MM.1S (cell line): ENCODE measurements at regions not wholly inside any gene's neighbourhood (a gene's known extent, or its start where the extent isn't known, plus 50 kb on each side); places are given as distances from the start of the nearest gene placed in this dataset.
A peak's percentile ranks its signal among the peaks of the same experiment; 100 is the strongest.

Experiments
- DNase-seq: peaks from one replicate; pipeline ENCODE4 v3.0.0-alpha.2; 2015
- H2AFZ ChIP-seq: fragments of 300-600 bp; sonication (generic); 2 replicates; pipeline ENCODE4 v1.6.0; 2016; ENCODE audit warnings: antibody characterized with exemption, low read length
- H3F3A ChIP-seq: fragments of 300-600 bp; sonication (generic); 2 replicates; pipeline ENCODE4 v1.6.1; 2016; ENCODE audit warnings: mild to moderate bottlenecking, antibody characterized with exemption, low read length, moderate library complexity, mixed read lengths; ENCODE audit not compliant: insufficient read depth
- H3K27ac ChIP-seq: fragments of 300-600 bp; sonication (generic); 2 replicates; pipeline ENCODE4 v1.5.1; 2016; ENCODE audit warnings: mild to moderate bottlenecking, low read length
- H3K27me3 ChIP-seq: fragments of 300-600 bp; sonication (generic); replicated peaks from 2 replicates; pipeline ENCODE4 v1.6.0; 2016; ENCODE audit warnings: low read length; ENCODE audit not compliant: insufficient read depth
- H3K36me3 ChIP-seq: fragments of 300-600 bp; sonication (generic); replicated peaks from 2 replicates; pipeline ENCODE4 v1.6.1; 2016; ENCODE audit warnings: mild to moderate bottlenecking, low read length, mixed read lengths; ENCODE audit not compliant: insufficient read depth
- H3K4me1 ChIP-seq: fragments of 300-600 bp; sonication (generic); 2 replicates; pipeline ENCODE4 v1.6.1; 2016; ENCODE audit warnings: low read length, mixed read lengths
- H3K4me2 ChIP-seq: fragments of 300-600 bp; sonication (generic); 2 replicates; pipeline ENCODE4 v1.6.0; 2016; ENCODE audit warnings: low read depth, low read length
- H3K4me3 ChIP-seq: fragments of 300-600 bp; sonication (generic); 2 replicates; pipeline ENCODE4 v1.5.1; 2016; ENCODE audit warnings: low read length, mixed read lengths
- H3K79me2 ChIP-seq: fragments of 300-600 bp; sonication (generic); 2 replicates; pipeline ENCODE4 v1.6.1; 2016; ENCODE audit warnings: mixed run types, low read length, mixed read lengths
- H3K9ac ChIP-seq: fragments of 300-600 bp; sonication (generic); 2 replicates; pipeline ENCODE4 v1.6.1; 2016; ENCODE audit warnings: low read length, mixed read lengths
- H3K9me2 ChIP-seq: fragments of 300-600 bp; sonication (generic); replicated peaks from 2 replicates; pipeline ENCODE4 v1.6.1; 2016; ENCODE audit warnings: mild to moderate bottlenecking, low read length, mixed read lengths; ENCODE audit not compliant: insufficient read depth
- H3K9me3 ChIP-seq: fragments of 300-600 bp; sonication (generic); replicated peaks from 2 replicates; pipeline ENCODE4 v1.6.1; 2016; ENCODE audit warnings: mild to moderate bottlenecking, low read length, mixed read lengths; ENCODE audit not compliant: insufficient read depth
- H4K20me1 ChIP-seq: fragments of 300-600 bp; sonication (generic); 2 replicates; pipeline ENCODE4 v1.6.1; 2016; ENCODE audit warnings: mild to moderate bottlenecking, low read length, moderate library complexity, mixed read lengths; ENCODE audit not compliant: insufficient read depth
- CTCF ChIP-seq: fragments of 300-600 bp; sonication (generic); IDR thresholded peaks from 2 replicates; pipeline ENCODE4 v1.5.1; 2016; ENCODE audit warnings: antibody characterized with exemption, low read length, mixed read lengths
- EZH2 ChIP-seq: fragments of 300-600 bp; sonication (generic); optimal IDR thresholded peaks from 2 replicates; pipeline ENCODE3; 2017; ENCODE audit warnings: low read depth, mild to moderate bottlenecking, antibody characterized with exemption, low read length, mixed read lengths
- EZH2phosphoT487 ChIP-seq: fragments of 300-600 bp; sonication (generic); IDR thresholded peaks from 2 replicates; pipeline ENCODE4 v1.6.1; 2018; ENCODE audit warnings: antibody characterized with exemption, low read length

- H3F3A ChIP-seq, result no peaks in the 10 kb centered on the region
- H3K79me2 ChIP-seq, result no peaks in the 10 kb centered on the region
- H3K27ac ChIP-seq, result no peak overlapping the region
- H3K4me2 ChIP-seq, result peak overlapping the region; percentile 8; the same call in 1 of the 2 replicates
- H3K4me3 ChIP-seq, result no peak overlapping the region
- H3K9me2 ChIP-seq, result no peaks in the 10 kb centered on the region
- H2AFZ ChIP-seq, result peak overlapping the region; percentile 27
- H3K4me1 ChIP-seq, result no peaks in the 10 kb centered on the region
- no peaks in the 10 kb centered on the region for H3K9me3 ChIP-seq
- peak; percentile 75 for DNase-seq
- TF ChIP-seq CTCF (peak; percentile 96), EZH2phosphoT487 (no peak)
- H3K9ac ChIP-seq, result no peak overlapping the region
- H4K20me1 ChIP-seq, result no peaks in the 10 kb centered on the region
- no peaks in the 10 kb centered on the region for H3K27me3 ChIP-seq
- no peaks in the 10 kb centered on the region for H3K36me3 ChIP-seq
Measured at GRCh38 chr3:157606011-157606851, 103.0 kb upstream of the VEPH1 start.

- no peak overlapping the region for H3K4me3 ChIP-seq
- H3K9me2 ChIP-seq, result no peaks in the 10 kb centered on the region
- H3K4me2 ChIP-seq, result no peak overlapping the region
- DNase-seq, result no peak
- H3K79me2 ChIP-seq, result no peaks in the 10 kb centered on the region
- no peaks in the 10 kb centered on the region for H3K36me3 ChIP-seq
- H3K9me3 ChIP-seq, result no peaks in the 10 kb centered on the region
- H3K27ac ChIP-seq, result no peak overlapping the region
- H3K9ac ChIP-seq, result no peak overlapping the region
- no peaks in the 10 kb centered on the region for H3F3A ChIP-seq
- no peaks in the 10 kb centered on the region for H4K20me1 ChIP-seq
- TF ChIP-seq CTCF, result no peak
- TF ChIP-seq EZH2phosphoT487, result no peak
- TF ChIP-seq EZH2, result no peak
- H3K4me1 ChIP-seq, result no peaks in the 10 kb centered on the region
- H2AFZ ChIP-seq, result no peak overlapping the region
- H3K27me3 ChIP-seq, result no peaks in the 10 kb centered on the region
Measured at GRCh38 chr3:157605356-157605755, 102.1 kb upstream of the VEPH1 start.

- no peak overlapping the region for H3K27ac ChIP-seq
- no peak overlapping the region for H3K4me3 ChIP-seq
- no peaks in the 10 kb centered on the region for H4K20me1 ChIP-seq
- H3K4me2 ChIP-seq, result no peak overlapping the region
- no peak for DNase-seq
- H3F3A ChIP-seq, result no peaks in the 10 kb centered on the region
- no peak for TF ChIP-seq EZH2phosphoT487
- TF ChIP-seq CTCF, result no peak
- no peak for TF ChIP-seq EZH2
- no peaks in the 10 kb centered on the region for H3K9me3 ChIP-seq
- no peaks in the 10 kb centered on the region for H3K27me3 ChIP-seq
- no peaks in the 10 kb centered on the region for H3K36me3 ChIP-seq
- no peak overlapping the region for H3K9ac ChIP-seq
- no peak overlapping the region for H2AFZ ChIP-seq
- H3K4me1 ChIP-seq, result no peaks in the 10 kb centered on the region
- H3K79me2 ChIP-seq, result no peaks in the 10 kb centered on the region
- no peaks in the 10 kb centered on the region for H3K9me2 ChIP-seq
Measured at GRCh38 chr3:157602424-157602823, 99.2 kb upstream of the VEPH1 start.
